SK-N-SH treated with all-trans-retinoic acid at 6 μM for 48 hours (cell line): ENCODE measurements at regions not wholly inside any gene's neighbourhood (a gene's known extent, or its start where the extent isn't known, plus 50 kb on each side); places are given as distances from the start of the nearest gene placed in this dataset.
A peak's percentile ranks its signal among the peaks of the same experiment; 100 is the strongest.

ENCODE experiments used
- ATAC-seq: fragments of 200-7000 bp; cut with Tn5 transposase; 3 replicates; pipeline ENCODE4 v1.9.1; 2020; ENCODE audit warnings: mild to moderate bottlenecking, moderate library complexity
- ARNTL ChIP-seq: fragments of 450-650 bp; formaldehyde crosslinking; IDR thresholded peaks from 2 replicates; pipeline ENCODE4 v1.5.0; 2020; ENCODE audit warnings: low read depth, mild to moderate bottlenecking, moderate library complexity, borderline replicate concordance
- BACH2 ChIP-seq: fragments of 250-450 bp; sonication (Bioruptor Pico); IDR thresholded peaks from 2 replicates; pipeline ENCODE4 v1.9.0; 2021; ENCODE audit warnings: mild to moderate bottlenecking, borderline replicate concordance
- CSDC2 ChIP-seq: fragments of 250-450 bp; sonication (Bioruptor Pico); IDR thresholded peaks from 2 replicates; pipeline ENCODE4 v1.5.0; 2020; ENCODE audit warnings: mild to moderate bottlenecking, moderate library complexity
- ESRRG ChIP-seq: fragments of 250-450 bp; sonication (Bioruptor Pico); IDR thresholded peaks from 2 replicates; pipeline ENCODE4 v1.6.1; 2021; ENCODE audit warnings: mild to moderate bottlenecking
- GLIS3 ChIP-seq: fragments of 250-450 bp; sonication (Bioruptor Pico); IDR thresholded peaks from 2 replicates; pipeline ENCODE4 v1.5.0; 2020; ENCODE audit warnings: mild to moderate bottlenecking, moderate library complexity
- ISL1 ChIP-seq: fragments of 250-450 bp; sonication (Bioruptor Pico); IDR thresholded peaks from 2 replicates; pipeline ENCODE4 v2.1.2; 2022; ENCODE audit warnings: mild to moderate bottlenecking, moderate library complexity
- OSR1 ChIP-seq: fragments of 250-450 bp; sonication (Bioruptor Pico); IDR thresholded peaks from 2 replicates; pipeline ENCODE4 v1.8.0; 2022; ENCODE audit warnings: moderate library complexity, mild to moderate bottlenecking, inconsistent platforms
- RARB ChIP-seq: fragments of 250-450 bp; sonication (Bioruptor Pico); IDR thresholded peaks from 2 replicates; pipeline ENCODE4 v1.8.0; 2021; ENCODE audit warnings: mild to moderate bottlenecking, moderate library complexity
- SNAI2 ChIP-seq: fragments of 250-450 bp; sonication (Bioruptor Pico); IDR thresholded peaks from 2 replicates; pipeline ENCODE4 v1.5.0; 2020; ENCODE audit warnings: mild to moderate bottlenecking, moderate library complexity
- TCF4 ChIP-seq: fragments of 250-450 bp; sonication (Bioruptor Pico); IDR thresholded peaks from 2 replicates; pipeline ENCODE4 v1.8.0; 2021; ENCODE audit warnings: mild to moderate bottlenecking, moderate library complexity, borderline replicate concordance
- TOX ChIP-seq: fragments of 250-450 bp; sonication (Bioruptor Pico); IDR thresholded peaks from 2 replicates; pipeline ENCODE4 v1.8.0; 2021; ENCODE audit warnings: mild to moderate bottlenecking, moderate library complexity, borderline replicate concordance
- ZC3H10 ChIP-seq: fragments of 250-450 bp; sonication (Bioruptor Pico); IDR thresholded peaks from 2 replicates; pipeline ENCODE4 v1.5.1; 2021; ENCODE audit warnings: mild to moderate bottlenecking, moderate library complexity
- ZFP3 ChIP-seq: fragments of 250-450 bp; sonication (Bioruptor Pico); IDR thresholded peaks from 2 replicates; pipeline ENCODE4 v1.5.0; 2020; ENCODE audit warnings: mild to moderate bottlenecking, moderate library complexity
- ZFP30 ChIP-seq: fragments of 450-650 bp; formaldehyde crosslinking; IDR thresholded peaks from 2 replicates; pipeline ENCODE4 v1.5.0; 2022; ENCODE audit warnings: mild to moderate bottlenecking, moderate library complexity
- ZNF565 ChIP-seq: fragments of 450-650 bp; formaldehyde crosslinking; conservative IDR thresholded peaks from 2 replicates; pipeline ENCODE4 v1.5.0; 2020; ENCODE audit warnings: low read depth, mild to moderate bottlenecking, moderate library complexity
- ZNF70 ChIP-seq: fragments of 450-650 bp; formaldehyde crosslinking; IDR thresholded peaks from 2 replicates; pipeline ENCODE4 v1.5.0; 2020; ENCODE audit warnings: mild to moderate bottlenecking, moderate library complexity
- ZNF8 ChIP-seq: fragments of 450-650 bp; formaldehyde crosslinking; IDR thresholded peaks from 2 replicates; pipeline ENCODE4 v1.5.0; 2020; ENCODE audit warnings: mild to moderate bottlenecking, moderate library complexity
- TF ChIP-seq, protein P1 (sequence below): fragments of 250-450 bp; sonication (Bioruptor Pico); IDR thresholded peaks from 2 replicates; pipeline ENCODE4 v1.5.1; 2021; ENCODE audit warnings: mild to moderate bottlenecking, moderate library complexity
- TF ChIP-seq, protein P2 (sequence below): fragments of 250-450 bp; sonication (Bioruptor Pico); IDR thresholded peaks from 2 replicates; pipeline ENCODE4 v1.5.0; 2020; ENCODE audit warnings: mild to moderate bottlenecking, moderate library complexity
- TF ChIP-seq, protein P3 (sequence below): fragments of 250-450 bp; sonication (Bioruptor Pico); IDR thresholded peaks from 2 replicates; pipeline ENCODE4 v1.5.1; 2020; ENCODE audit warnings: low read depth, mild to moderate bottlenecking, moderate library complexity
- TF ChIP-seq, protein P4 (sequence below): fragments of 250-450 bp; sonication (Bioruptor Pico); IDR thresholded peaks from 2 replicates; pipeline ENCODE4 v1.8.0; 2021; ENCODE audit warnings: low read depth, mild to moderate bottlenecking, moderate library complexity, borderline replicate concordance
- TF ChIP-seq, protein P5 (sequence below): fragments of 250-450 bp; sonication (Bioruptor Pico); IDR thresholded peaks from 2 replicates; pipeline ENCODE4 v1.8.0; 2020; ENCODE audit warnings: mild to moderate bottlenecking, moderate library complexity, borderline replicate concordance

DNA sequence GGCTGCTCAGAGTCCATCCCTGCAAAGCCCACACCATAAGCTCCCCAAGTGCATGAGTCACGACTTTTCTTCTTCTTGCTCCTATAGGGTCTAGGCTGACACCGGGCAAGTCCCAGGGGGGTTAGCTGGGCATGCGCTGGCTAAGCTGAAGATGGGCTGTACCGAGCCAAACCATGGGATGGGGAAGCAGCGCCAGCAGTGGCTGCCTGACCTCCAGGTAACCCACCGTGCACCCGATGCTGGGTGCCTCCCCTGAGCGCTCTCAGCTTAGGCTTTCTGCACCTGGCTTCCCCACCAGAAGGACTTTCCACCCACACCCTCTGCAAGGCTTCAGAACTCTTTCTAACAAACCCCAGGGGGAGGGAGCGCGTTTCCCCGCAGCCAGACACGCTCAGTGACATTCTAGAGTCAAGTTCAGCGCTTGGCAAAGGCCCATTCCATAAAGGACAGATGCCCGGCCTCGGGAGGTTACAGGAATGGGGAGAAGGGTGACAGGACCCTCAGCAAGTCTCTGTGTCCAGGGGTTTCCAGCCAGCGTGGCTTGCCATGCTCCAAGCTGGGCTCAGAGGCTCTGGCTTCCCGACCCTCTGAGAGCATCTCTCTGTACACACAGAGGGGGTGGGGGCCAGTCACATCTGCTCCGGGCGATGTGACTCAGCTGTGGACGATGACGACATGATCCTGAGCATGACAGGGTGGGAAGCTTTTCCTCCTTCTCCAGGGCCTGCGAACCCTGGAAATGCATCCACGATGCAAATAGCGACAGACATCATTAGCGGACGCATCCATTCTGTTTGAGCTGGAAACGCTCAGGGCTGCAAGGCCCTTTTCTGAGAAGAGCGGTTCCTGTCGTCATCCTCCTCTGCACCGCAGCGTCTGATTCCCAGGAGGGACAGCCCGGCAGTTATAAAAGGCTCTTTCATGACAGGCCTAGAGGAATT, 107.8 kb downstream of the SIK1 start:
- TF ChIP-seq ZC3H10 (no peak), ZNF70 (CRISPR knock-in tag) (peak; percentile 53; the same call in 1 of the 2 replicates)
- no peak for ATAC-seq

DNA sequence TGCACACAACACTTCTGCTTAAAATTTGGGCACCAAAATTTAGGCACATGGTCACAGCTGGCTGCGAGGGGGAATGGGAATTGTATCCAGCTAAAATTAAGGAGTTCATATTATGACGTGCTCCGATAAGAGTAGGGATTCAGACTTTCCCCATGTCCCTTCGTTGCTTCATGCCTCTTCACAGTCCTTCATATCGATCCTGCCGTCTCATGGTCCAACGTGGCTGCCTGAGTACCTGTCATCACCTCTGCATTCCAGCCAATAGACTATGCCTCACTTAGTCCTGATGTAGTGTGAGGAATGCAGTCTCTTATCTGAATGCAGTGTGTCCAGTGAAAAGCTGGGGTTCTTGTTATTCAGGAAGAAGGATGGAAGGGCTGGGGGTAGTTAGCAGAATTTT, 108.6 kb downstream of the SIK1 start:
- TF ChIP-seq SNAI2 (CRISPR knock-in tag) (no peak), BACH2 (CRISPR knock-in tag) (no peak), TCF4 (CRISPR knock-in tag) (no peak), ISL1 (CRISPR knock-in tag) (no peak), RARB (no peak), TOX (CRISPR knock-in tag) (no peak), OSR1 (CRISPR knock-in tag) (no peak), GLIS3 (CRISPR knock-in tag) (no peak), ARNTL (CRISPR knock-in tag) (no peak), CSDC2 (CRISPR knock-in tag) (no peak), ESRRG (CRISPR knock-in tag) (no peak), ZFP3 (CRISPR knock-in tag) (no peak), ZNF565 (CRISPR knock-in tag) (no peak), ZC3H10 (no peak), ZNF8 (CRISPR knock-in tag) (no peak), ZNF70 (CRISPR knock-in tag) (no peak)
- TF ChIP-seq, protein P1, sequence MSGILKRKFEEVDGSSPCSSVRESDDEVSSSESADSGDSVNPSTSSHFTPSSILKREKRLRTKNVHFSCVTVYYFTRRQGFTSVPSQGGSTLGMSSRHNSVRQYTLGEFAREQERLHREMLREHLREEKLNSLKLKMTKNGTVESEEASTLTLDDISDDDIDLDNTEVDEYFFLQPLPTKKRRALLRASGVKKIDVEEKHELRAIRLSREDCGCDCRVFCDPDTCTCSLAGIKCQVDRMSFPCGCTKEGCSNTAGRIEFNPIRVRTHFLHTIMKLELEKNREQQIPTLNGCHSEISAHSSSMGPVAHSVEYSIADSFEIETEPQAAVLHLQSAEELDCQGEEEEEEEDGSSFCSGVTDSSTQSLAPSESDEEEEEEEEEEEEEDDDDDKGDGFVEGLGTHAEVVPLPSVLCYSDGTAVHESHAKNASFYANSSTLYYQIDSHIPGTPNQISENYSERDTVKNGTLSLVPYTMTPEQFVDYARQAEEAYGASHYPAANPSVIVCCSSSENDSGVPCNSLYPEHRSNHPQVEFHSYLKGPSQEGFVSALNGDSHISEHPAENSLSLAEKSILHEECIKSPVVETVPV (CRISPR knock-in tag), result no peak
- TF ChIP-seq, protein P2, sequence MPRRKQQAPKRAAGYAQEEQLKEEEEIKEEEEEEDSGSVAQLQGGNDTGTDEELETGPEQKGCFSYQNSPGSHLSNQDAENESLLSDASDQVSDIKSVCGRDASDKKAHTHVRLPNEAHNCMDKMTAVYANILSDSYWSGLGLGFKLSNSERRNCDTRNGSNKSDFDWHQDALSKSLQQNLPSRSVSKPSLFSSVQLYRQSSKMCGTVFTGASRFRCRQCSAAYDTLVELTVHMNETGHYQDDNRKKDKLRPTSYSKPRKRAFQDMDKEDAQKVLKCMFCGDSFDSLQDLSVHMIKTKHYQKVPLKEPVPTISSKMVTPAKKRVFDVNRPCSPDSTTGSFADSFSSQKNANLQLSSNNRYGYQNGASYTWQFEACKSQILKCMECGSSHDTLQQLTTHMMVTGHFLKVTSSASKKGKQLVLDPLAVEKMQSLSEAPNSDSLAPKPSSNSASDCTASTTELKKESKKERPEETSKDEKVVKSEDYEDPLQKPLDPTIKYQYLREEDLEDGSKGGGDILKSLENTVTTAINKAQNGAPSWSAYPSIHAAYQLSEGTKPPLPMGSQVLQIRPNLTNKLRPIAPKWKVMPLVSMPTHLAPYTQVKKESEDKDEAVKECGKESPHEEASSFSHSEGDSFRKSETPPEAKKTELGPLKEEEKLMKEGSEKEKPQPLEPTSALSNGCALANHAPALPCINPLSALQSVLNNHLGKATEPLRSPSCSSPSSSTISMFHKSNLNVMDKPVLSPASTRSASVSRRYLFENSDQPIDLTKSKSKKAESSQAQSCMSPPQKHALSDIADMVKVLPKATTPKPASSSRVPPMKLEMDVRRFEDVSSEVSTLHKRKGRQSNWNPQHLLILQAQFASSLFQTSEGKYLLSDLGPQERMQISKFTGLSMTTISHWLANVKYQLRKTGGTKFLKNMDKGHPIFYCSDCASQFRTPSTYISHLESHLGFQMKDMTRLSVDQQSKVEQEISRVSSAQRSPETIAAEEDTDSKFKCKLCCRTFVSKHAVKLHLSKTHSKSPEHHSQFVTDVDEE (CRISPR knock-in tag), result no peak
- TF ChIP-seq, protein P3, sequence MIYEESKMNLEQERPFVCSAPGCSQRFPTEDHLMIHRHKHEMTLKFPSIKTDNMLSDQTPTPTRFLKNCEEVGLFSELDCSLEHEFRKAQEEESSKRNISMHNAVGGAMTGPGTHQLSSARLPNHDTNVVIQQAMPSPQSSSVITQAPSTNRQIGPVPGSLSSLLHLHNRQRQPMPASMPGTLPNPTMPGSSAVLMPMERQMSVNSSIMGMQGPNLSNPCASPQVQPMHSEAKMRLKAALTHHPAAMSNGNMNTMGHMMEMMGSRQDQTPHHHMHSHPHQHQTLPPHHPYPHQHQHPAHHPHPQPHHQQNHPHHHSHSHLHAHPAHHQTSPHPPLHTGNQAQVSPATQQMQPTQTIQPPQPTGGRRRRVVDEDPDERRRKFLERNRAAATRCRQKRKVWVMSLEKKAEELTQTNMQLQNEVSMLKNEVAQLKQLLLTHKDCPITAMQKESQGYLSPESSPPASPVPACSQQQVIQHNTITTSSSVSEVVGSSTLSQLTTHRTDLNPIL (CRISPR knock-in tag), result no peak
- TF ChIP-seq, protein P4, sequence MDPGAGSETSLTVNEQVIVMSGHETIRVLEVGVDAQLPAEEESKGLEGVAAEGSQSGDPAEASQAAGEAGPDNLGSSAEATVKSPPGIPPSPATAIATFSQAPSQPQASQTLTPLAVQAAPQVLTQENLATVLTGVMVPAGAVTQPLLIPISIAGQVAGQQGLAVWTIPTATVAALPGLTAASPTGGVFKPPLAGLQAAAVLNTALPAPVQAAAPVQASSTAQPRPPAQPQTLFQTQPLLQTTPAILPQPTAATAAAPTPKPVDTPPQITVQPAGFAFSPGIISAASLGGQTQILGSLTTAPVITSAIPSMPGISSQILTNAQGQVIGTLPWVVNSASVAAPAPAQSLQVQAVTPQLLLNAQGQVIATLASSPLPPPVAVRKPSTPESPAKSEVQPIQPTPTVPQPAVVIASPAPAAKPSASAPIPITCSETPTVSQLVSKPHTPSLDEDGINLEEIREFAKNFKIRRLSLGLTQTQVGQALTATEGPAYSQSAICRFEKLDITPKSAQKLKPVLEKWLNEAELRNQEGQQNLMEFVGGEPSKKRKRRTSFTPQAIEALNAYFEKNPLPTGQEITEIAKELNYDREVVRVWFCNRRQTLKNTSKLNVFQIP (CRISPR knock-in tag), result no peak
- no peak for ATAC-seq

DNA sequence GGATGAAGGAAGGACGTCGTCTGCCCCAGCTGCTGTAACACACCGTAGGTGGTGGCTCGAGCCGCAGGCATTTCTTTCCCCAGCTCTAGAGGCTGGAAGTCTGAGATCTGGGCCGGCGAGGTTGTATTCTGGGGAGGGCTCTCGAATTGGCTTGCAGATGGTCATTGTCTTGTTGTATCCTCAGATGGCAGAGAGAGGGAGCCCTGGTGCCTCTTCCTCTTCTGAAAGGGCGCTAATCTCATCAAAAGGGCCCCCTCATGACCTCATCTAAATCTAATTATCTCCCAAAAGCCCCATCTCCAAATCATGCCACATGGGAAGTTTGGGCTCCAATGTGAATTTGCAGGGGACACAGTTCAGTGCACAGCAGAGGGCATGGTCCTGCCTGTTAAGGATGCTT, 109.0 kb downstream of the SIK1 start:
- no peak for ATAC-seq
- TF ChIP-seq BACH2 (CRISPR knock-in tag), result no peak
- TF ChIP-seq ZFP30 (CRISPR knock-in tag), result no peak
- no peak for TF ChIP-seq SNAI2 (CRISPR knock-in tag)
- TF ChIP-seq GLIS3 (CRISPR knock-in tag), result no peak
- TF ChIP-seq ISL1 (CRISPR knock-in tag), result no peak
- no peak for TF ChIP-seq ZFP3 (CRISPR knock-in tag)
- TF ChIP-seq, protein P3 (CRISPR knock-in tag), result no peak
- TF ChIP-seq, protein P5, sequence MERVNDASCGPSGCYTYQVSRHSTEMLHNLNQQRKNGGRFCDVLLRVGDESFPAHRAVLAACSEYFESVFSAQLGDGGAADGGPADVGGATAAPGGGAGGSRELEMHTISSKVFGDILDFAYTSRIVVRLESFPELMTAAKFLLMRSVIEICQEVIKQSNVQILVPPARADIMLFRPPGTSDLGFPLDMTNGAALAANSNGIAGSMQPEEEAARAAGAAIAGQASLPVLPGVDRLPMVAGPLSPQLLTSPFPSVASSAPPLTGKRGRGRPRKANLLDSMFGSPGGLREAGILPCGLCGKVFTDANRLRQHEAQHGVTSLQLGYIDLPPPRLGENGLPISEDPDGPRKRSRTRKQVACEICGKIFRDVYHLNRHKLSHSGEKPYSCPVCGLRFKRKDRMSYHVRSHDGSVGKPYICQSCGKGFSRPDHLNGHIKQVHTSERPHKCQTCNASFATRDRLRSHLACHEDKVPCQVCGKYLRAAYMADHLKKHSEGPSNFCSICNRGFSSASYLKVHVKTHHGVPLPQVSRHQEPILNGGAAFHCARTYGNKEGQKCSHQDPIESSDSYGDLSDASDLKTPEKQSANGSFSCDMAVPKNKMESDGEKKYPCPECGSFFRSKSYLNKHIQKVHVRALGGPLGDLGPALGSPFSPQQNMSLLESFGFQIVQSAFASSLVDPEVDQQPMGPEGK (CRISPR knock-in tag), result no peak
- TF ChIP-seq ZNF565 (CRISPR knock-in tag), result no peak
